Spinal cord (tissue), 9 donors: ENCODE measurements at regions not wholly inside any gene's neighbourhood (a gene's known extent, or its start where the extent isn't known, plus 50 kb on each side); places are given as distances from the start of the nearest gene placed in this dataset.

ENCODE experiments used
- DNase-seq, 6 donors: peaks; one replicate each; pipeline versions ENCODE4 v3.0.0 to v3.0.0-alpha.2; 2013 to 2015; ENCODE audit warnings: low spot score in 6 of 6, low read depth in 4 of 6
- H3K27ac ChIP-seq: one replicate; pipeline ENCODE4 v1.5.1; 2013; ENCODE audit warnings: low read depth, low read length, control low read depth
- H3K27me3 ChIP-seq: one replicate; pipeline ENCODE4 v1.6.1; 2013; ENCODE audit warnings: low read length; ENCODE audit not compliant: control insufficient read depth, insufficient read depth
- H3K36me3 ChIP-seq: one replicate; pipeline ENCODE4 v1.6.1; 2013; ENCODE audit warnings: low read length; ENCODE audit not compliant: control insufficient read depth, insufficient read depth
- H3K4me1 ChIP-seq: one replicate; pipeline ENCODE4 v1.6.1; 2013; ENCODE audit warnings: low read length; ENCODE audit not compliant: control insufficient read depth, insufficient read depth
- H3K4me3 ChIP-seq: one replicate; pipeline ENCODE4 v1.5.1; 2013; ENCODE audit warnings: low read depth, low read length, control low read depth
- H3K9me3 ChIP-seq: one replicate; pipeline ENCODE4 v1.6.1; 2013; ENCODE audit warnings: low read length; ENCODE audit not compliant: control insufficient read depth, insufficient read depth
- WGBS: methylation state at CpG from one replicate; pipeline ENCODE4 v1.1.5; 2013; ENCODE audit warnings: missing lambda C conversion rate; ENCODE audit not compliant: insufficient coverage; 5-methylcytosine and 5-hydroxymethylcytosine counted together
- donor health status: healthy.

GRCh38 chr7:153938451-153938850, 113.7 kb upstream of the DPP6 start:
- no peaks in the 10 kb centered on the region for H3K9me3 ChIP-seq
- H3K27ac ChIP-seq = no peak overlapping the region
- H3K4me3 ChIP-seq = no peak overlapping the region
- no peaks in the 10 kb centered on the region for H3K36me3 ChIP-seq
- 93% methylated on average over 3 of the region's 8 CpGs for WGBS
- H3K4me1 ChIP-seq = peaks cover 30% of the 10 kb centered on the region
- no peak for DNase-seq
- no peaks in the 10 kb centered on the region for H3K27me3 ChIP-seq

- H3K27ac ChIP-seq = no peak overlapping the region
- H3K36me3 ChIP-seq = no peaks in the 10 kb centered on the region
- H3K9me3 ChIP-seq = no peaks in the 10 kb centered on the region
- WGBS = 63% methylated on average over 1 of the region's 5 CpGs
- peaks cover 27% of the 10 kb centered on the region for H3K4me1 ChIP-seq
- H3K27me3 ChIP-seq = no peaks in the 10 kb centered on the region
- no peak for DNase-seq
- H3K4me3 ChIP-seq = no peak overlapping the region
These were observed 113.0 kb upstream of the DPP6 start for GRCh38 chr7:153939177-153939576.

GRCh38 chr7:153939654-153940053, 112.5 kb upstream of the DPP6 start:
- H3K27ac ChIP-seq = no peak overlapping the region
- H3K36me3 ChIP-seq = no peaks in the 10 kb centered on the region
- H3K9me3 ChIP-seq = no peaks in the 10 kb centered on the region
- no peak for DNase-seq
- no peaks in the 10 kb centered on the region for H3K27me3 ChIP-seq
- peaks cover 30% of the 10 kb centered on the region for H3K4me1 ChIP-seq
- WGBS = no CpG with 5 or more reads among the region's 3 CpGs
- no peak overlapping the region for H3K4me3 ChIP-seq

- WGBS = 43% methylated on average over 4 of the region's 5 CpGs
- Histone ChIP-seq H3K27ac (no peak overlapping the region), H3K36me3 (no peaks in the 10 kb centered on the region), H3K27me3 (no peaks in the 10 kb centered on the region), H3K9me3 (no peaks in the 10 kb centered on the region), H3K4me3 (no peak overlapping the region), H3K4me1 (peaks cover 26% of the 10 kb centered on the region)
- DNase-seq = no peak
These were observed 111.1 kb upstream of the DPP6 start for GRCh38 chr7:153941061-153941460.

- no peak overlapping the region for H3K4me3 ChIP-seq
- H3K36me3 ChIP-seq = no peaks in the 10 kb centered on the region
- peaks cover 26% of the 10 kb centered on the region for H3K4me1 ChIP-seq
- 41% methylated on average over 6 of the region's 7 CpGs for WGBS
- H3K27ac ChIP-seq = no peak overlapping the region
- no peaks in the 10 kb centered on the region for H3K27me3 ChIP-seq
- no peak for DNase-seq
- H3K9me3 ChIP-seq = no peaks in the 10 kb centered on the region
These were observed 110.2 kb upstream of the DPP6 start for GRCh38 chr7:153942036-153942435.

GRCh38 chr7:153943457-153943856, 108.7 kb upstream of the DPP6 start:
- WGBS = no CpG with 5 or more reads among the region's 4 CpGs
- Histone ChIP-seq H3K27me3 (no peaks in the 10 kb centered on the region), H3K36me3 (no peaks in the 10 kb centered on the region), H3K4me1 (peaks cover 31% of the 10 kb centered on the region), H3K9me3 (no peaks in the 10 kb centered on the region), H3K27ac (peak overlapping the region; percentile 62), H3K4me3 (no peak overlapping the region)
- DNase-seq = peak; percentile 49 to 93 (median 64)

GRCh38 chr7:153943861-153944260, 108.3 kb upstream of the DPP6 start:
- peak; percentile 62 to 97 (median 74) for DNase-seq
- Histone ChIP-seq H3K4me1 (peaks cover 31% of the 10 kb centered on the region), H3K36me3 (no peaks in the 10 kb centered on the region), H3K9me3 (no peaks in the 10 kb centered on the region), H3K4me3 (no peak overlapping the region), H3K27me3 (no peaks in the 10 kb centered on the region), H3K27ac (peak overlapping the region; percentile 62)
- WGBS = 19% methylated on average over 11 of the region's 12 CpGs

- Histone ChIP-seq H3K36me3 (no peaks in the 10 kb centered on the region), H3K4me1 (peaks cover 14% of the 10 kb centered on the region), H3K27ac (no peak overlapping the region), H3K9me3 (no peaks in the 10 kb centered on the region), H3K4me3 (no peak overlapping the region), H3K27me3 (no peaks in the 10 kb centered on the region)
- WGBS = 63% methylated on average over 1 of the region's 2 CpGs
- peak in 1 of 6 donors; percentile 76 for DNase-seq
These were observed 104.1 kb upstream of the DPP6 start for GRCh38 chr7:153948060-153948459.

- Histone ChIP-seq H3K36me3 (no peaks in the 10 kb centered on the region), H3K27me3 (no peaks in the 10 kb centered on the region), H3K4me1 (peaks cover 5% of the 10 kb centered on the region), H3K4me3 (no peak overlapping the region), H3K27ac (no peak overlapping the region), H3K9me3 (no peaks in the 10 kb centered on the region)
- 77% methylated on average over 8 of the region's 10 CpGs for WGBS
- no peak for DNase-seq
These were observed 100.9 kb upstream of the DPP6 start for GRCh38 chr7:153951316-153951715.

GRCh38 chr7:153954477-153954876, 97.7 kb upstream of the DPP6 start:
- no peak overlapping the region for H3K27ac ChIP-seq
- peaks cover 5% of the 10 kb centered on the region for H3K4me1 ChIP-seq
- no peaks in the 10 kb centered on the region for H3K9me3 ChIP-seq
- H3K27me3 ChIP-seq = no peaks in the 10 kb centered on the region
- H3K4me3 ChIP-seq = no peak overlapping the region
- H3K36me3 ChIP-seq = no peaks in the 10 kb centered on the region
- 96% methylated on average over 3 of the region's 4 CpGs for WGBS
- no peak for DNase-seq
